PC-9 (cell line): ENCODE measurements at regions not wholly inside any gene's neighbourhood (a gene's known extent, or its start where the extent isn't known, plus 50 kb on each side); places are given as distances from the start of the nearest gene placed in this dataset.

Experiments used
- CTCF ChIP-seq: fragments of 200-600 bp; sonication (generic); conservative IDR thresholded peaks from 2 replicates; pipeline ENCODE4 v1.6.1; 2017; ENCODE audit warnings: mixed run types, antibody characterized with exemption, mild to moderate bottlenecking, moderate library complexity
- EZH2 ChIP-seq: fragments of 200-600 bp; sonication (generic); IDR thresholded peaks from 2 replicates; pipeline ENCODE4 v1.8.0; 2017; ENCODE audit warnings: antibody characterized with exemption, low read depth

GRCh38 chr2:156897548-156897947 lies 360.0 kb upstream of the GALNT5 start:
- TF ChIP-seq CTCF (no peak), EZH2 (no peak)
